ENCODE measurements at regions not wholly inside any gene's neighbourhood (a gene's known extent, or its start where the extent isn't known, plus 50 kb on each side); places are given as distances from the start of the nearest gene placed in this dataset.

GRCh38 chr4:1470393-1470670 lies 64.1 kb upstream of the NKX1-1 start:
- TF ChIP-seq CTCF (IDR thresholded peaks at IDR 0.05) (no peak), EZH2 (IDR thresholded peaks at IDR 0.05) (no peak)

All from neural progenitor cell (in vitro differentiated cells).